ENCODE measurements at regions not wholly inside any gene's neighbourhood (a gene's known extent, or its start where the extent isn't known, plus 50 kb on each side); places are given as distances from the start of the nearest gene placed in this dataset.

DNA sequence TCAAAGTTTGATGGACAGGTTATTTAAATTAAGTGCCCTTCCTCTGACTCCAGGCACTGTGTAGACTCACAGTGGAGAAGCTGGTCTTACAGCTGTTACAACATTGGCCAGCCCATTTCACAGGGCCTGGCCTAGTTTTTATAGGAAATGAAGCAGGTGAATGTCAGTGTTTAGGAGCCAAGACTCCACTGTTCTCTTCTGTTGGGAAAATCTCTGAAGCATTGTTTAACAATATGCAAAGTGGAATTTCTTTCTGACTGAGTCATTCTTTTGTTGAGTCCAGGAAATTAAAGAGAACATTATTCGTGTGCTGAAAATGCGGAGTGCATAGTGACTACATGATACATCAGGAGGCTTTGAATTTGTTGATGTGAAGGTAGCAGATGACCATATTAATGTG, 64.7 kb downstream of the ARRDC4 start:
- no peak for DNase-seq

DNA sequence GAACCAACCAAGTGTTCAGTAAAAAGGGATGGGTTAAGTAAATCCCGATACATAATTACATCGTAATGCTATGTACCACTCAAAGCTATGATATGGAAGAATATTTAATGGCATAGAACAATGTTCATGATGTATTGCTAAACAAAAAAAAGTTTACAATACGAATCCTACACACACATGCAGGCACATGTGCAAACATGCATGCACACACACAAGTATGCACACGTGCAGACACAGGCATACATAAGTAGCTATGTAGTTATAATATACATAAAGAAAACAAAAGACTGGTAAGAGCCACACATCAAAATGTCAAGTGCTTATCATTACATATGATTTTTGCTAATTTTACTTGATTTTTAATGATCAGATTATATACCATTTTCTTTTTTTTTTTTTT, 74.2 kb downstream of the ARRDC4 start:
- DNase-seq, result no peak

- DNase-seq, result no peak
Observed at GRCh38 chr15:98035134-98035533, 74.6 kb downstream of the ARRDC4 start.

- DNase-seq, result no peak
Observed at GRCh38 chr15:98035577-98036010, 75.1 kb downstream of the ARRDC4 start.

GRCh38 chr15:98039596-98039995, 79.1 kb downstream of the ARRDC4 start:
- no peak for DNase-seq

- no peak for DNase-seq
Observed at GRCh38 chr15:98040146-98040545, 79.6 kb downstream of the ARRDC4 start.

GRCh38 chr15:98043160-98044014, 82.9 kb downstream of the ARRDC4 start:
- DNase-seq, result no peak

DNA sequence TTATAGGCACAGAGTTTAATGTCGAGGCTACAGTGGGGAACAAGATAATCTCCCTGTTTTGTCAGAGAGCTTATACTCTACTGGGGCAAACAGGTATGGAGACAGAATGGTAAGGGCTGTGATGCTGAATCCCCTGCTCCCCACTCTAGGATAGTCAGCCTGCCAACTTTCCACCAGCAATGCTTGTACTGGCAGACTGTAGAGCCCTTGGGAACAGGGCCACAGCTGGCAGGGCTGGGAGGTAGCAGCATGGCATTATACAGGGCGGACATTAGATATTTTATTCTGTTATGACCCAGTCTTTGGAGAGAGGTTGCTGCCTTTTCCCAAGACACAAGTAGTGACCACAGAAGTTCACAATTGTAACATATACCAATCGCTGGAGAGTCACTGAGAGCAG, 91.2 kb downstream of the ARRDC4 start:
- DNase-seq, result no peak

GRCh38 chr15:98057453-98057852, 97.0 kb downstream of the ARRDC4 start:
- DNase-seq, result no peak

DNA sequence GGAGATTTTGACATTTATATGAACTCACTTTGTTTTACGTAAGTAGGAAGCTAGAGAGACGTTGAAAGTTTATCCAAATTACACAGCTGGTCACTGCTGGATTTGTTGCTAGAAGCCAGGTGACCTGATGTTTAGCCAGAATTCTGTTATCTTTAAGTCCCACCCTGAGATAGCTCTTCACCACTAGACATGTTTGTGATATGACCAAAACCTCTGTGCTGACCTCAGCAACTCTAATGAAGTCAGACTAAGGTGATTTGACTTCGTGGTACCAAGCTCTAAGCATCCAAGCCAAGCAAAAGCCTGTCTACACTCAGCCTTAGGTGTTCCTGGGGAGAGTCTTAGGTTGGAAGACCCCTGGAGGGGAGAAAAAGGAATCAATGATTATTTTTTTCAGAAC, 102.4 kb downstream of the ARRDC4 start:
- DNase-seq, result no peak

DNA sequence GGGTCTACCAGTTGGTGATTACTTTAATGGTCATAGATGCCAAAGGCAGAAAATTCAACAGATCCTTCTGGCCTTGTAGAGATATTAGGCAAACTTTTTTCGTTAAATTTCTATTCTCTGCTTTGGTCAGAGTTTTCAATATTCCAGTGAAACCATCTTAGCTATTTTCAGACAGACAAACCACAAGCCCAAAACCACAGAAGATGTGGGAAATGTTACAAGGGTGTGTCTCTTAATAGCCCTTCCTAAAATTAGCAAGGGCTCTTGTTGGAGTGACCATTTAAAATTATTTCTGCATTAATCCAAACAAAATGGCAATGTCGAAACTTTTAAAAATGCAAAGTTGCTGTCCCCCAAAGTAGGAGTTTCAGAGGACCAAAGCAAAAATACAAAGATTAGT, 102.8 kb downstream of the ARRDC4 start:
- no peak for DNase-seq

- DNase-seq, result no peak
Observed at GRCh38 chr15:98063871-98064270, 103.4 kb downstream of the ARRDC4 start.

DNA sequence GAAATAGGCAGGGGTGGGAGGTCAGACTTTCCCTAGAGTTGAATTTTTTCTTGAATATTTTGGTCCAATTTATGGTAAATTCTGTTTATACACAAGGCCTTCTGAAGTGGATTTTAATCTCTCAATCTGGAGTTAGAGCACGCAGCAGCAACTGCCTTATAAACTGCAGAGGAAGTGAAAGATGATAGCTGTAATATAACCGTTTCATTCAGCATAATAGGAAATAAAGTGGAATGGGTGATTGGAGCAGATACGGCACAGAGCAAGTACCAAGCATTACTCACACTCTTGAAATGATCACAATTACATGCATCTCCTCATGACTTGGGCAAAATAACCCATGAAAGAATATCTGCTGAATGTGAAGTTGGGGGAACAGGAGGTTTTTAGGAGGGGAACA, 106.8 kb downstream of the ARRDC4 start:
- no peak for DNase-seq

DNA sequence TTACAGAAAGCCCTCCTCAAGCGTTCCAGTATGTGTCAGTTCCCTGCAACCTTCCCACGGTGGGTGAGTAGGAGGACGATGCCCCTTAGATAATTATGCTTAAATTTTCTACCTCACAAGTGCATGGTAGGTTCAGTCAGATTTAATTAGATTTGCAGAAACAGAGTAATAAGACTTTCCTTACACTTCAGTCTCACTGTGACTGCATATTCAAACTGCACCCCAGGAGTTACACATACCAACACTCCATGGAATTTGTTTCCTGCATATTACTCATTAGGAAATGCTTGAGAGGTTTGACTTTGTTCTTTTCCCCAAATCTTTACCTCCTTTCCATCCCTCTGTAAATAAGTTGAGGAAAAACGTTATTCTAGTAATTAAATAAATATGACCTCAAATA, 108.8 kb downstream of the ARRDC4 start:
- DNase-seq, result no peak

GRCh38 chr15:98070137-98070536, 109.6 kb downstream of the ARRDC4 start:
- DNase-seq, result no peak

- no peak for DNase-seq
Observed at GRCh38 chr15:98071786-98072185, 111.3 kb downstream of the ARRDC4 start.

- DNase-seq, result no peak
Observed at GRCh38 chr15:98075441-98075840, 114.9 kb downstream of the ARRDC4 start.

- DNase-seq, result no peak
Observed at GRCh38 chr15:98076021-98076816, 115.7 kb downstream of the ARRDC4 start.

GRCh38 chr15:98077186-98077585, 116.7 kb downstream of the ARRDC4 start:
- DNase-seq, result no peak

GRCh38 chr15:98080791-98081190, 120.3 kb downstream of the ARRDC4 start:
- no peak for DNase-seq

- no peak for DNase-seq
Observed at GRCh38 chr15:98083203-98083910, 122.9 kb downstream of the ARRDC4 start.

DNA sequence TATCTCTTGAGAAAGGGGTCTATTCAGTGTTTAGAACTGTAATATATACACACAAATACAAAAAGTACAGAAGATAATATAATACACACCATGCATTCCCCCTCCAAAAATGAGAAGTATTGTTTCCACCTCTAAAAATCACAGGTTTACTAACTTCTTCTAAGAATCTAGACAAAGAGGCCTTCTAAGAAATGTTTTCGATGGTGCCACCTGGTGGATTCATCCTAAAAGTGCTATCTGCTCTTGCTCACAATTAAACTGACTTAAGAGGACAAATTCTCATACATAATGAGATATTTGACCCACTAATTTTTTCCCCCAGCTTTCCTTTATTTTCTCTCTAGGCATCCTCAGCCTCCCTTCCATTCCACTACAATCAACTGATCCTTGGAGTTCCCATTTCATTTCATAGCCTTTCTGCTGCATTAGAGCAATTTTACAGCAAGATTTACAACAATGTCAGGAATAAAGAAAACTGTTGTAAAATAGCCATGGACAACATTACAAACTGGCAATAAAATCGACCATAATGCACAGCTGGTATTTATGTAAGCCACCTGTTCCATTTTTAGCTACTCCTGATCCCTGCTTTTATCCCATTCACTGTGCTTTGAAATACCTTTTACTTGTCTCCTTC, 124.6 kb downstream of the ARRDC4 start:
- peak; percentile 44 for DNase-seq

All from activated CD4-positive, alpha-beta T cell treated with anti-CD3 and anti-CD28 coated beads, Interleukin-10, Interleukin-2, amounts not matched to agents 100 ng/mL and 50 ng/mL, durations not matched to agents 16 hours and 8 hours (primary cell).